Gastroesophageal sphincter (tissue), 4 donors: ENCODE measurements at regions not wholly inside any gene's neighbourhood (a gene's known extent, or its start where the extent isn't known, plus 50 kb on each side); places are given as distances from the start of the nearest gene placed in this dataset.

ENCODE experiments used
- ATAC-seq: fragments of 150-250 bp; one replicate; pipeline ENCODE4 v1.9.1; 2016; ENCODE audit warnings: mild to moderate bottlenecking, moderate library complexity
- H3K27ac ChIP-seq, 4 donors: fragments of 200-600 bp; sonication (generic) in 3 of 4; 1 replicate in 3 of 4; 2 replicates in 1 of 4; pipeline ENCODE4 v1.5.1; 2016 to 2019
- H3K27me3 ChIP-seq: fragments of 200-600 bp; sonication (generic); one replicate; pipeline ENCODE4 v1.5.1; 2019
- H3K36me3 ChIP-seq, 2 donors: fragments of 200-600 bp; sonication (generic); one replicate each; pipeline ENCODE4 v1.5.1; 2019; ENCODE audit warnings: control low read depth in 1 of 2
- H3K4me1 ChIP-seq, 3 donors: fragments of 200-600 bp; sonication (generic); 1 replicate in 2 of 3; 2 replicates in 1 of 3; pipeline ENCODE4 v1.5.1; 2016 to 2019; ENCODE audit warnings: control low read depth in 2 of 3
- H3K4me3 ChIP-seq, 2 donors: fragments of 200-600 bp; sonication (generic); one replicate each; pipeline ENCODE4 v1.5.1; 2019; ENCODE audit warnings: mild to moderate bottlenecking in 1 of 2, moderate library complexity in 1 of 2
- H3K9me3 ChIP-seq, 3 donors: fragments of 200-600 bp; sonication (generic); one replicate each; pipeline ENCODE4 v1.5.1; 2017 to 2019; ENCODE audit warnings: control low read depth in 2 of 3
- EP300 ChIP-seq: sonication (generic); formaldehyde crosslinking; IDR thresholded peaks from one replicate; pipeline ENCODE4 v1.6.1; 2017; ENCODE audit warnings: antibody characterized with exemption, mild to moderate bottlenecking
- POLR2A ChIP-seq, 2 donors: fragments of 450-650 bp; IDR thresholded peaks; one replicate each; pipeline ENCODE4 v1.6.1; 2017; ENCODE audit warnings: antibody characterized with exemption in 2 of 2, mild to moderate bottlenecking in 2 of 2, moderate library complexity in 1 of 2
- POLR2AphosphoS5 ChIP-seq: sonication (generic); formaldehyde crosslinking; IDR thresholded peaks from one replicate; pipeline ENCODE4 v1.6.1; 2017; ENCODE audit warnings: antibody characterized with exemption
- WGBS, 2 donors: methylation state at CpG; one replicate each; pipeline ENCODE4 v1.1.5; 2018; ENCODE audit warnings: low coverage in 1 of 2; 5-methylcytosine and 5-hydroxymethylcytosine counted together
- TF ChIP-seq, protein P1 (sequence below), 4 experiments: fragments of 200-600 bp in 2 of 4; fragments of 450-650 bp in 2 of 4; sonication (generic) in 1 of 4; IDR thresholded peaks; one replicate each; pipeline ENCODE4 v1.5.1; 2017 to 2019; ENCODE audit warnings: antibody characterized with exemption in 4 of 4, mild to moderate bottlenecking in 2 of 4, moderate library complexity in 2 of 4

DNA sequence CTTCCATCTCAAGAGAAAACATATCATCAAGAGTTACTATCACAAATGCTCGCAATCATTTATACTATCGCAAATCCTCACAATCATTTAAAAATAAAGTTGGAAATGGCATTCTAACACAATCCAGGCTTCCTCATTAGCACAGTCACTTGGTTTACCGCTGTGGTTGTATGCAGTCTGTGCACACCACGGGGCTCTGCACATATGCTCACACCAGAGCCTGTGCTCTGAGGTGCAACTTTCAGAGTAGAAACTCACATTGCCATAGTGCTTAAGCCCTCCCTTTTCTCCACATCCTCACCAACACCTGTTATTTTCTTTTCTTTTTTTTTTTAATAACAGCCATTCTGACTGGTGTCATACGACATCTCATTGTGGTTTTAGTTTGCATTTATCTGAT lies 235.6 kb upstream of the KLF6 start:
- WGBS, 2 donors = 93 to 100% methylated on average over 4 to 5 of the region's 5 CpGs
- Histone ChIP-seq H3K27me3 (no peaks in the 10 kb centered on the region), H3K36me3 (no peaks in the 10 kb centered on the region), H3K27ac (no peak overlapping the region), H3K9me3 (no peaks in the 10 kb centered on the region), H3K4me3 (no peak overlapping the region), H3K4me1 (no peaks in the 10 kb centered on the region)
- no peak for ATAC-seq
- TF ChIP-seq POLR2A (IDR thresholded peaks at IDR 0.05) (no peak), POLR2AphosphoS5 (no peak), EP300 (no peak)
- TF ChIP-seq, protein P1, sequence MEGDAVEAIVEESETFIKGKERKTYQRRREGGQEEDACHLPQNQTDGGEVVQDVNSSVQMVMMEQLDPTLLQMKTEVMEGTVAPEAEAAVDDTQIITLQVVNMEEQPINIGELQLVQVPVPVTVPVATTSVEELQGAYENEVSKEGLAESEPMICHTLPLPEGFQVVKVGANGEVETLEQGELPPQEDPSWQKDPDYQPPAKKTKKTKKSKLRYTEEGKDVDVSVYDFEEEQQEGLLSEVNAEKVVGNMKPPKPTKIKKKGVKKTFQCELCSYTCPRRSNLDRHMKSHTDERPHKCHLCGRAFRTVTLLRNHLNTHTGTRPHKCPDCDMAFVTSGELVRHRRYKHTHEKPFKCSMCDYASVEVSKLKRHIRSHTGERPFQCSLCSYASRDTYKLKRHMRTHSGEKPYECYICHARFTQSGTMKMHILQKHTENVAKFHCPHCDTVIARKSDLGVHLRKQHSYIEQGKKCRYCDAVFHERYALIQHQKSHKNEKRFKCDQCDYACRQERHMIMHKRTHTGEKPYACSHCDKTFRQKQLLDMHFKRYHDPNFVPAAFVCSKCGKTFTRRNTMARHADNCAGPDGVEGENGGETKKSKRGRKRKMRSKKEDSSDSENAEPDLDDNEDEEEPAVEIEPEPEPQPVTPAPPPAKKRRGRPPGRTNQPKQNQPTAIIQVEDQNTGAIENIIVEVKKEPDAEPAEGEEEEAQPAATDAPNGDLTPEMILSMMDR (IDR thresholded peaks at IDR 0.05) = no peak

DNA sequence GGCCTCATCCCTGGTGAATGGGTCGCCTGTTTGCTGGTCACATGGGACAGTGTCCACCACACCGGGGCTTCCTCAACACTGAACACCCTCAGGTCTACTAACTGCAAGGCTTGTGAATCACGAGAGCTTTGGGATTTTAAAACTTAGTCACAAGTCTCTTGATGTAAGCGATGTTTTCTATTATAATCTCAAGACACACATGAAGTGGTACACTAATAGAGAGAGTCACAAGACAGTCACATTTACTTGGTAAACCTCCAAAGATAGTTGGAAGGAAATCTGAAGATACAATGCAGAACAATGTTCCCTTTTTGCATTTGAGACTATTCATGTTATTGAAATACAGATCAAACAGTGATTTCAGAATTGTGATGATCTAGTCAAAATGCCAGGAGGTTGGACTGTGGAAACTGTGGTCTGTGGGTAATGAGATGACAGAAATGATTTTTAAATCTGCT lies 233.1 kb upstream of the KLF6 start:
- ATAC-seq = no peak
- no peaks in the 10 kb centered on the region for H3K9me3 ChIP-seq
- no peaks in the 10 kb centered on the region for H3K27me3 ChIP-seq
- H3K4me3 ChIP-seq = no peak overlapping the region
- no peak overlapping the region for H3K27ac ChIP-seq
- 90 to 92% methylated on average over 2 to 3 of the region's 4 CpGs for WGBS, 2 donors
- TF ChIP-seq, protein P1 (IDR thresholded peaks at IDR 0.05) = no peak
- TF ChIP-seq POLR2A (IDR thresholded peaks at IDR 0.05) = no peak
- TF ChIP-seq POLR2AphosphoS5 = no peak
- no peaks in the 10 kb centered on the region for H3K36me3 ChIP-seq
- H3K4me1 ChIP-seq = peaks cover 0 to 9% (median 0%) of the 10 kb centered on the region in 3 donors

DNA sequence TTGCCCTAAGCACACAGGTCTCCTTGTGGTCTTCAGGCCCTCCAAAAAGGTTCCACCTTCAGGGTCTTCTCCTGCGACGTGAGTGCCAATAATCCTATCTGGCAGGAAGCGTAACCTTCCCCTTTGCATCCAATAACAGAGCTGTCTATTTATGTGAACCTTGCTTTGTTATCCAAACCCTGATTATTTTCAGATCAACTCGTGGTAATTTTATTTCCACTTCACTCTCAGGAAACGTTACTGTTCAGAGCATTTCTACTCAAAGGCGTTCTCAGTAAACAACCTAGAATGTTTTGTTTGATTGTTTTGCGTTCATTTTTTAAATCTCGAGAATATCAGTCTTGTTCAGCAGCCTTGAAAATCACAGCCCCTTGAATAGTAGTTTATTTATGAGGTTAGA lies 232.3 kb upstream of the KLF6 start:
- H3K27me3 ChIP-seq = no peaks in the 10 kb centered on the region
- 77 to 85% methylated on average over 8 of the region's 8 CpGs for WGBS, 2 donors
- peaks cover 0 to 9% (median 0%) of the 10 kb centered on the region in 3 donors for H3K4me1 ChIP-seq
- TF ChIP-seq, protein P1 (IDR thresholded peaks at IDR 0.05) = no peak
- TF ChIP-seq POLR2A (IDR thresholded peaks at IDR 0.05) (no peak), EP300 (no peak), POLR2AphosphoS5 (no peak)
- ATAC-seq = no peak
- H3K27ac ChIP-seq = no peak overlapping the region
- no peaks in the 10 kb centered on the region for H3K36me3 ChIP-seq
- no peak overlapping the region for H3K4me3 ChIP-seq
- H3K9me3 ChIP-seq = no peaks in the 10 kb centered on the region

DNA sequence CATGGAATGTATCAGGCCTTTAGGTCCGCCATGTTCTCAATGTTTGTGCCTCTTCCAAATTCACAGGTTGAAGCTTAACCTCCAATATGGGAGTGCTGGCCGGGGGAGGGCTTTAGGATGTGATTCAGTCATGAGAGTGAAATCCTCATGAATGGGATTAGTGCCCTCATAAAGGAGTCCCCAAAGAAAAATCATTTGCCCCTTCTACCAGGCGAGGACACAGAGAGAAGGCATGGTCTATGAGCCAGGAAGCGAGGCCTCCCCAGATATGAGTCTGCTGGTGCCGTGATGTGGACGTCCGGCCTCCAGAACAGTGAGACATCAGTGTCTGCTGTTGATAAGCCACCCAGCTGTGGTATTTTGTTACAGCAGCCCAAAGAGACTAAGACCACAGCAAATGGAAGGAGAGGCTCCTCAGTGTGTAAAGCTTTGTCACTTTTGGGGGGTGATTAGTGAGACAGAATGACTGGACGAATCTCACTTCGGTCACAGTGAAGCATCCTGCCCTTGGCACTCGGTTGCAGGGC lies 231.3 kb upstream of the KLF6 start:
- H3K4me3 ChIP-seq = no peak overlapping the region
- no peak overlapping the region for H3K27ac ChIP-seq
- H3K36me3 ChIP-seq = no peaks in the 10 kb centered on the region
- H3K27me3 ChIP-seq = no peaks in the 10 kb centered on the region
- H3K9me3 ChIP-seq = no peaks in the 10 kb centered on the region
- TF ChIP-seq, protein P1 (IDR thresholded peaks at IDR 0.05) = no peak
- TF ChIP-seq POLR2A (IDR thresholded peaks at IDR 0.05) (no peak), POLR2AphosphoS5 (no peak), EP300 (no peak)
- H3K4me1 ChIP-seq = peaks cover 0 to 9% (median 0%) of the 10 kb centered on the region in 3 donors
- no peak for ATAC-seq
- WGBS, 2 donors = 96 to 100% methylated on average over 3 to 8 of the region's 10 CpGs

DNA sequence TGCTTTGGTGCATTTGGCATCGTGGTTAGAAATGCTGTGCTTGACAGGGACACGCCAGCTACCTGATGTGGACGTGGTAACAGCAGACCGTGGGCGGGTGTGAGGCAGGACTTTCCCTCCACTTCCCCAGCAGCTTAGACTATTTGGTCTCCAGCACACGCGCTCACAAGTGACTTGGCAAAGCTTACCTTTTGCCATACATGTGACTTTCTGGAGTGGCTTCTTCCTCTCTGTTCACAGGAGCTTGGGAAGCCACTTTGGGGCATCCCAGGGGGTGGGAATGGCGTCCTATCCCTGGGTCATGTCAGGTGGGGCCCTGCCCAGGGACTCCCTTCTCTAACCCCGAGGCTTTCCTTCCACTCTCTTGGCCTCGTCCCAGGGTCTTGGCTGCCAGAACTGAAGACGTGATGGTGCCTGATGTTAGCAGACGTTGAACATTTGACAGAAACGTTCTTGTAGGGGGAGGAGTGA lies 228.7 kb upstream of the KLF6 start:
- H3K27me3 ChIP-seq = no peaks in the 10 kb centered on the region
- H3K4me3 ChIP-seq = no peak overlapping the region
- no peak for TF ChIP-seq EP300
- TF ChIP-seq, protein P1 (IDR thresholded peaks at IDR 0.05) = no peak
- H3K36me3 ChIP-seq = no peaks in the 10 kb centered on the region
- no peak for ATAC-seq
- H3K27ac ChIP-seq = peak overlapping the region in 1 of 4 donors; percentile 47
- peaks cover 0 to 9% (median 0%) of the 10 kb centered on the region in 3 donors for H3K4me1 ChIP-seq
- H3K9me3 ChIP-seq = no peaks in the 10 kb centered on the region
- WGBS, 2 donors = 66 to 100% methylated on average over 1 to 6 of the region's 13 CpGs
